22Rv1 (cell line): ENCODE measurements at regions not wholly inside any gene's neighbourhood (a gene's known extent, or its start where the extent isn't known, plus 50 kb on each side); places are given as distances from the start of the nearest gene placed in this dataset.

Source experiments
- ZFX ChIP-seq: fragments of 450-650 bp; IDR thresholded peaks from 2 replicates; pipeline ENCODE4 v1.6.1; 2017; ENCODE audit warnings: antibody characterized with exemption, borderline replicate concordance
- TF ChIP-seq, protein P1 (sequence below): fragments of 450-650 bp; IDR thresholded peaks from 2 replicates; pipeline ENCODE4 v1.5.1; 2017; ENCODE audit warnings: mild to moderate bottlenecking

DNA sequence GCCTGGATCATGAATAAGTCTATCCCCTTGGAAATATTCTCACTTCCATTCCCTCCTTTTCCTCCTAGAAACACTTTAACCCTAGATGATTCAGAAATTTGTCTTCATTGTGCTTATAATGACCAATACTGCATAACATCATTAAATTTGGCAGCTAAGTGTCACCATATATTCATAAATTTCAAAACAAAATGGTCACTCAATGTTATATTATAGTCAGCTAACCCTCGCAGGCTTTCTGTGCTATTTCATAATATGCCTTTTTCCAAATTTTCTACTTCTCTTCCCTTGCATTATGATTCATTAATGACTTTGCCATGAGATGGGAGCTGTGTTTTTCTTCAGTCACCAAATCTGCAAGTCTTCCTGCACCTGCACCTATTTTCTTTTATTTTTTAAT is 308.3 kb upstream of the AKR1E2 start:
- TF ChIP-seq, protein P1, sequence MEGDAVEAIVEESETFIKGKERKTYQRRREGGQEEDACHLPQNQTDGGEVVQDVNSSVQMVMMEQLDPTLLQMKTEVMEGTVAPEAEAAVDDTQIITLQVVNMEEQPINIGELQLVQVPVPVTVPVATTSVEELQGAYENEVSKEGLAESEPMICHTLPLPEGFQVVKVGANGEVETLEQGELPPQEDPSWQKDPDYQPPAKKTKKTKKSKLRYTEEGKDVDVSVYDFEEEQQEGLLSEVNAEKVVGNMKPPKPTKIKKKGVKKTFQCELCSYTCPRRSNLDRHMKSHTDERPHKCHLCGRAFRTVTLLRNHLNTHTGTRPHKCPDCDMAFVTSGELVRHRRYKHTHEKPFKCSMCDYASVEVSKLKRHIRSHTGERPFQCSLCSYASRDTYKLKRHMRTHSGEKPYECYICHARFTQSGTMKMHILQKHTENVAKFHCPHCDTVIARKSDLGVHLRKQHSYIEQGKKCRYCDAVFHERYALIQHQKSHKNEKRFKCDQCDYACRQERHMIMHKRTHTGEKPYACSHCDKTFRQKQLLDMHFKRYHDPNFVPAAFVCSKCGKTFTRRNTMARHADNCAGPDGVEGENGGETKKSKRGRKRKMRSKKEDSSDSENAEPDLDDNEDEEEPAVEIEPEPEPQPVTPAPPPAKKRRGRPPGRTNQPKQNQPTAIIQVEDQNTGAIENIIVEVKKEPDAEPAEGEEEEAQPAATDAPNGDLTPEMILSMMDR: no peak
- TF ChIP-seq ZFX: no peak
